HEK293 (cell line): ENCODE measurements at regions not wholly inside any gene's neighbourhood (a gene's known extent, or its start where the extent isn't known, plus 50 kb on each side); places are given as distances from the start of the nearest gene placed in this dataset.

Experiments
- CTCF ChIA-PET: fragments of 350-600 bp; formaldehyde crosslinking; extraction: SDS; loops from one replicate; lab custom pipeline; 2021; ENCODE audit warnings: antibody characterized with exemption; lab: Yijun Ruan, JAX
- POLR2A ChIA-PET: fragments of 300-600 bp; formaldehyde crosslinking; extraction: SDS; loops from one replicate; lab custom pipeline; 2020; ENCODE audit warnings: antibody characterized with exemption, inconsistent platforms; lab: Yijun Ruan, JAX
- H3K27ac ChIP-seq: fragments of 200-500 bp; sonication (Bioruptor generic); 2 replicates; pipeline ENCODE4 v1.5.1; 2014; ENCODE audit warnings: low read depth, low read length, control low read depth, inconsistent platforms; ENCODE audit errors: extremely low read depth
- H3K36me3 ChIP-seq, 2 experiments: fragments of 200-500 bp in 1 of 2; sonication (Bioruptor generic) in 1 of 2; 1 replicate in 1 of 2; 2 replicates in 1 of 2; pipeline ENCODE4 v1.5.1; 2014 to 2017; ENCODE audit warnings: inconsistent platforms in 2 of 2, low read length in 2 of 2; ENCODE audit not compliant: control insufficient read depth in 2 of 2, insufficient read depth in 1 of 2
- H3K4me1 ChIP-seq: fragments of 200-500 bp; sonication (Bioruptor generic); 2 replicates; pipeline ENCODE4 v1.5.1; 2014; ENCODE audit warnings: mild to moderate bottlenecking, low read length, inconsistent platforms; ENCODE audit not compliant: control insufficient read depth, insufficient read depth
- H3K4me3 ChIP-seq: 2 replicates; pipeline ENCODE4 v1.5.1; 2011; ENCODE audit warnings: low read depth, mild to moderate bottlenecking, control low read depth, low read length, moderate library complexity
- H3K9me3 ChIP-seq: fragments of 200-500 bp; sonication (Bioruptor generic); 2 replicates; pipeline ENCODE4 v1.5.1; 2014; ENCODE audit warnings: low read depth, low read length, inconsistent platforms; ENCODE audit not compliant: control insufficient read depth, insufficient read depth
- ATF2 ChIP-seq: fragments of 450-650 bp; formaldehyde crosslinking; IDR thresholded peaks from 2 replicates; pipeline ENCODE4 v1.5.1; 2016; ENCODE audit warnings: missing biosample characterization, missing genetic modification characterization, low read depth
- GLI2 ChIP-seq: fragments of 450-650 bp; formaldehyde crosslinking; IDR thresholded peaks from 2 replicates; pipeline ENCODE4; 2017; ENCODE audit warnings: missing biosample characterization, missing genetic modification characterization, low read depth, borderline replicate concordance
- GLI4 ChIP-seq: fragments of 450-650 bp; formaldehyde crosslinking; IDR thresholded peaks from 2 replicates; pipeline ENCODE4 v1.5.1; 2016; ENCODE audit warnings: missing biosample characterization, missing genetic modification characterization
- PRDM10 ChIP-seq: fragments of 450-650 bp; formaldehyde crosslinking; IDR thresholded peaks from 2 replicates; pipeline ENCODE4 v1.5.1; 2016; ENCODE audit warnings: missing biosample characterization, missing genetic modification characterization
- YY1 ChIP-seq: fragments of 450-650 bp; formaldehyde crosslinking; IDR thresholded peaks from 2 replicates; pipeline ENCODE4 v1.5.1; 2018; ENCODE audit warnings: missing biosample characterization, missing genetic modification characterization
- ZBTB11 ChIP-seq: fragments of 450-650 bp; formaldehyde crosslinking; conservative IDR thresholded peaks from 2 replicates; pipeline ENCODE4 v1.5.1; 2016; ENCODE audit warnings: low read depth, missing biosample characterization, missing genetic modification characterization
- ZBTB20 ChIP-seq: fragments of 450-650 bp; formaldehyde crosslinking; IDR thresholded peaks from 2 replicates; pipeline ENCODE4 v1.5.1; 2016; ENCODE audit warnings: missing biosample characterization, missing genetic modification characterization
- ZNF10 ChIP-seq: fragments of 450-650 bp; formaldehyde crosslinking; IDR thresholded peaks from 2 replicates; pipeline ENCODE4 v1.5.1; 2017; ENCODE audit warnings: missing biosample characterization, missing genetic modification characterization
- ZNF211 ChIP-seq: fragments of 450-650 bp; formaldehyde crosslinking; IDR thresholded peaks from 2 replicates; pipeline ENCODE4 v1.5.1; 2016; ENCODE audit warnings: low read depth, missing biosample characterization, missing genetic modification characterization
- ZNF223 ChIP-seq: fragments of 450-650 bp; formaldehyde crosslinking; IDR thresholded peaks from 2 replicates; pipeline ENCODE4 v1.5.1; 2016; ENCODE audit warnings: missing biosample characterization, missing genetic modification characterization
- ZNF350 ChIP-seq: fragments of 450-650 bp; formaldehyde crosslinking; IDR thresholded peaks from 2 replicates; pipeline ENCODE4 v1.5.0; 2017; ENCODE audit warnings: missing biosample characterization, mild to moderate bottlenecking, missing genetic modification characterization
- ZNF354C ChIP-seq: fragments of 450-650 bp; formaldehyde crosslinking; IDR thresholded peaks from 2 replicates; pipeline ENCODE4 v1.5.1; 2016; ENCODE audit warnings: missing biosample characterization, missing genetic modification characterization, low read depth, borderline replicate concordance
- ZNF366 ChIP-seq: fragments of 450-650 bp; formaldehyde crosslinking; conservative IDR thresholded peaks from 2 replicates; pipeline ENCODE4 v1.5.1; 2016; ENCODE audit warnings: missing biosample characterization, missing genetic modification characterization
- ZNF423 ChIP-seq: fragments of 450-650 bp; formaldehyde crosslinking; IDR thresholded peaks from 2 replicates; pipeline ENCODE4 v1.5.1; 2016; ENCODE audit warnings: missing biosample characterization, missing genetic modification characterization
- ZNF548 ChIP-seq: fragments of 450-650 bp; formaldehyde crosslinking; IDR thresholded peaks from 2 replicates; pipeline ENCODE4 v1.5.1; 2016; ENCODE audit warnings: missing biosample characterization, missing genetic modification characterization
- TF ChIP-seq, protein P1 (sequence below): fragments of 450-650 bp; IDR thresholded peaks from 2 replicates; pipeline ENCODE4 v1.5.1; 2018; ENCODE audit warnings: missing biosample characterization, missing genetic modification characterization

DNA sequence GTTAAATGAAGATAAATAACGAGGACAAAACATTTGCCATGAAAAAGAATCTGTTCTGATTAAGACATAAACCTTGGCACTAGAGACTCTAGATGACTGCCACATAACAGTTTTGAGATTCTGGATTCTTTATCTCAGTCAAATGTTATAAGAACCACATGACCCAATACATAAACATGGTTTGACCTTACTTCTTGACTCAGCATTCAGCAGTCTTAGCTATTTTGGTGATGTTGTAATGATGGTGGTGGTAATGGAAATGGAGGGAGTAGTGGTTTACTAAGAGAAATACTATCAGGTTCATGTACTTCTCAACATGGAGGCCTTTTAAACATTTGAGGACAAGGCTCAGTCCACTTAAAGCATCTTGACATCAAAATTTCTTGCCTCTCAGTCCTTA lies 925.4 kb downstream of the CDH11 start:
- Histone ChIP-seq H3K27ac (no peak overlapping the region), H3K36me3 (no peaks in the 10 kb centered on the region)
- TF ChIP-seq GLI2 (tag by site-specific recombination) (no peak), ZNF423 (tag by site-specific recombination) (no peak), ATF2 (no peak), ZNF350 (tag by site-specific recombination) (no peak), ZNF10 (tag by site-specific recombination) (no peak)
- TF ChIP-seq, all 188 proteins: peak for 0
- no peaks in the 10 kb centered on the region for H3K4me1 ChIP-seq
- no peak overlapping the region for H3K4me3 ChIP-seq
- ChIA-PET POLR2A (no interaction called here), CTCF (no interaction called here)
- no peaks in the 10 kb centered on the region for H3K9me3 ChIP-seq

DNA sequence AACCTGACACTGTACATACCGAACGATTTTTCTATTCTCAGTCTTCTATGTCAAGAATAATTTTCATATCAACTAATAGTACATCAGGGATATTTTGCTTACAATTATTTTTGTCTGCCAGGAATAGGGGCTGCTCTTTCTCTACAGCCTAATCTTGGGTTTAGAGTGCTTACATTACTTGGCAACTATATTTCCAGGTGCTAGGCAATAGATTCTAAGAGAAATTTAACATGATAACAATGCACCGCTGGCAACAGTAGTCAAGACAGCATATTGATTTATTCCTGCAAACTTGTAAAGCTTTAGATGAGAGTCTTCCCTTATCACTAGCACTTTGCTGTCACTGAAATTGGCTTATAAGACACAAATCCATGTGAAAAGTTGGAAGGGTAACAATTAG lies 935.9 kb downstream of the CDH11 start:
- Histone ChIP-seq H3K4me1 (no peaks in the 10 kb centered on the region), H3K4me3 (no peak overlapping the region), H3K27ac (no peak overlapping the region), H3K36me3 (no peaks in the 10 kb centered on the region), H3K9me3 (no peaks in the 10 kb centered on the region)
- POLR2A ChIA-PET = no interaction called here
- CTCF ChIA-PET = no interaction called here
- no peak for TF ChIP-seq ZNF354C (tag by site-specific recombination)
- no peak for TF ChIP-seq ZNF223 (tag by site-specific recombination)
- TF ChIP-seq GLI4 = no peak
- no peak for TF ChIP-seq PRDM10 (tag by site-specific recombination)
- TF ChIP-seq ZBTB11 (tag by site-specific recombination) = no peak
- TF ChIP-seq ZNF366 (tag by site-specific recombination) = no peak

GRCh38 chr16:64184156-64184555 lies 937.7 kb downstream of the CDH11 start:
- Histone ChIP-seq H3K27ac (no peak overlapping the region), H3K9me3 (no peaks in the 10 kb centered on the region)
- CTCF ChIA-PET = no interaction called here

More at GRCh38 chr16:64184156-64184555, 937.7 kb downstream of the CDH11 start:
- Histone ChIP-seq H3K4me1 (no peaks in the 10 kb centered on the region), H3K4me3 (no peak overlapping the region), H3K36me3 (no peaks in the 10 kb centered on the region)
- TF ChIP-seq ZNF548 (tag by site-specific recombination) = no peak
- no peak for TF ChIP-seq ZNF211 (tag by site-specific recombination)
- TF ChIP-seq ZBTB20 (tag by site-specific recombination) = no peak
- no peak for TF ChIP-seq YY1 (tag by site-specific recombination)
- TF ChIP-seq, protein P1, sequence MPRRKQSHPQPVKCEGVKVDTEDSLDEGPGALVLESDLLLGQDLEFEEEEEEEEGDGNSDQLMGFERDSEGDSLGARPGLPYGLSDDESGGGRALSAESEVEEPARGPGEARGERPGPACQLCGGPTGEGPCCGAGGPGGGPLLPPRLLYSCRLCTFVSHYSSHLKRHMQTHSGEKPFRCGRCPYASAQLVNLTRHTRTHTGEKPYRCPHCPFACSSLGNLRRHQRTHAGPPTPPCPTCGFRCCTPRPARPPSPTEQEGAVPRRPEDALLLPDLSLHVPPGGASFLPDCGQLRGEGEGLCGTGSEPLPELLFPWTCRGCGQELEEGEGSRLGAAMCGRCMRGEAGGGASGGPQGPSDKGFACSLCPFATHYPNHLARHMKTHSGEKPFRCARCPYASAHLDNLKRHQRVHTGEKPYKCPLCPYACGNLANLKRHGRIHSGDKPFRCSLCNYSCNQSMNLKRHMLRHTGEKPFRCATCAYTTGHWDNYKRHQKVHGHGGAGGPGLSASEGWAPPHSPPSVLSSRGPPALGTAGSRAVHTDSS (tag by site-specific recombination) = no peak
- POLR2A ChIA-PET = no interaction called here
